HEK293 (cell line): ENCODE measurements at regions not wholly inside any gene's neighbourhood (a gene's known extent, or its start where the extent isn't known, plus 50 kb on each side); places are given as distances from the start of the nearest gene placed in this dataset.

Source experiments
- CTCF ChIA-PET: fragments of 350-600 bp; formaldehyde crosslinking; extraction: SDS; loops from one replicate; lab custom pipeline; 2021; ENCODE audit warnings: antibody characterized with exemption; lab: Yijun Ruan, JAX
- POLR2A ChIA-PET: fragments of 300-600 bp; formaldehyde crosslinking; extraction: SDS; loops from one replicate; lab custom pipeline; 2020; ENCODE audit warnings: antibody characterized with exemption, inconsistent platforms; lab: Yijun Ruan, JAX
- H3K27ac ChIP-seq: fragments of 200-500 bp; sonication (Bioruptor generic); 2 replicates; pipeline ENCODE4 v1.5.1; 2014; ENCODE audit warnings: low read depth, low read length, control low read depth, inconsistent platforms; ENCODE audit errors: extremely low read depth
- H3K36me3 ChIP-seq, 2 experiments: fragments of 200-500 bp in 1 of 2; sonication (Bioruptor generic) in 1 of 2; 1 replicate in 1 of 2; 2 replicates in 1 of 2; pipeline ENCODE4 v1.5.1; 2014 to 2017; ENCODE audit warnings: inconsistent platforms in 2 of 2, low read length in 2 of 2; ENCODE audit not compliant: control insufficient read depth in 2 of 2, insufficient read depth in 1 of 2
- H3K4me1 ChIP-seq: fragments of 200-500 bp; sonication (Bioruptor generic); 2 replicates; pipeline ENCODE4 v1.5.1; 2014; ENCODE audit warnings: mild to moderate bottlenecking, low read length, inconsistent platforms; ENCODE audit not compliant: control insufficient read depth, insufficient read depth
- H3K4me3 ChIP-seq: 2 replicates; pipeline ENCODE4 v1.5.1; 2011; ENCODE audit warnings: low read depth, mild to moderate bottlenecking, control low read depth, low read length, moderate library complexity
- H3K9me3 ChIP-seq: fragments of 200-500 bp; sonication (Bioruptor generic); 2 replicates; pipeline ENCODE4 v1.5.1; 2014; ENCODE audit warnings: low read depth, low read length, inconsistent platforms; ENCODE audit not compliant: control insufficient read depth, insufficient read depth
- IKZF3 ChIP-seq: fragments of 450-650 bp; IDR thresholded peaks from 2 replicates; pipeline ENCODE4 v1.5.0; 2018; ENCODE audit warnings: missing biosample characterization, mild to moderate bottlenecking, missing genetic modification characterization, moderate library complexity
- INSM2 ChIP-seq: fragments of 450-650 bp; formaldehyde crosslinking; IDR thresholded peaks from 2 replicates; pipeline ENCODE4 v1.5.1; 2016; ENCODE audit warnings: missing biosample characterization, missing genetic modification characterization
- KLF1 ChIP-seq: fragments of 450-650 bp; formaldehyde crosslinking; IDR thresholded peaks from 2 replicates; pipeline ENCODE4 v1.5.1; 2016; ENCODE audit warnings: missing biosample characterization, missing genetic modification characterization
- PBX3 ChIP-seq: sonication (generic); formaldehyde crosslinking; IDR thresholded peaks from 2 replicates; pipeline ENCODE4 v1.8.1; 2022; ENCODE audit warnings: mild to moderate bottlenecking, moderate library complexity, missing genetic modification reagents
- PRDM4 ChIP-seq: fragments of 450-650 bp; formaldehyde crosslinking; IDR thresholded peaks from 2 replicates; pipeline ENCODE4 v1.5.1; 2017; ENCODE audit warnings: missing biosample characterization, missing genetic modification characterization
- REPIN1 ChIP-seq: fragments of 450-650 bp; formaldehyde crosslinking; IDR thresholded peaks from 2 replicates; pipeline ENCODE4 v1.5.1; 2017; ENCODE audit warnings: missing biosample characterization, missing genetic modification characterization, low read depth
- YY2 ChIP-seq: fragments of 450-650 bp; formaldehyde crosslinking; IDR thresholded peaks from 2 replicates; pipeline ENCODE4 v1.5.1; 2016; ENCODE audit warnings: missing biosample characterization, missing genetic modification characterization
- ZFHX2 ChIP-seq: fragments of 450-650 bp; formaldehyde crosslinking; conservative IDR thresholded peaks from 2 replicates; pipeline ENCODE4 v1.5.1; 2016; ENCODE audit warnings: missing biosample characterization, missing genetic modification characterization
- ZFP37 ChIP-seq: fragments of 450-650 bp; formaldehyde crosslinking; IDR thresholded peaks from 2 replicates; pipeline ENCODE4 v1.5.1; 2016; ENCODE audit warnings: missing biosample characterization, missing genetic modification characterization
- ZNF10 ChIP-seq: fragments of 450-650 bp; formaldehyde crosslinking; IDR thresholded peaks from 2 replicates; pipeline ENCODE4 v1.5.1; 2017; ENCODE audit warnings: missing biosample characterization, missing genetic modification characterization
- ZNF121 ChIP-seq: fragments of 450-650 bp; formaldehyde crosslinking; IDR thresholded peaks from 2 replicates; pipeline ENCODE4 v1.5.1; 2016; ENCODE audit warnings: missing biosample characterization, missing genetic modification characterization
- ZNF175 ChIP-seq: fragments of 450-650 bp; formaldehyde crosslinking; IDR thresholded peaks from 2 replicates; pipeline ENCODE4 v1.5.1; 2016; ENCODE audit warnings: missing biosample characterization, missing genetic modification characterization
- ZNF24 ChIP-seq: fragments of 450-650 bp; formaldehyde crosslinking; IDR thresholded peaks from 2 replicates; pipeline ENCODE4 v1.5.1; 2016; ENCODE audit warnings: missing biosample characterization, missing genetic modification characterization
- ZNF280D ChIP-seq: fragments of 450-650 bp; formaldehyde crosslinking; IDR thresholded peaks from 2 replicates; pipeline ENCODE4 v1.5.1; 2016; ENCODE audit warnings: missing biosample characterization, missing genetic modification characterization
- ZNF335 ChIP-seq: fragments of 450-650 bp; formaldehyde crosslinking; conservative IDR thresholded peaks from 2 replicates; pipeline ENCODE4 v1.5.1; 2016; ENCODE audit warnings: missing biosample characterization, missing genetic modification characterization
- ZNF404 ChIP-seq: fragments of 450-650 bp; formaldehyde crosslinking; IDR thresholded peaks from 2 replicates; pipeline ENCODE4 v1.5.1; 2017; ENCODE audit warnings: missing biosample characterization, missing genetic modification characterization
- ZNF423 ChIP-seq: fragments of 450-650 bp; formaldehyde crosslinking; IDR thresholded peaks from 2 replicates; pipeline ENCODE4 v1.5.1; 2016; ENCODE audit warnings: missing biosample characterization, missing genetic modification characterization
- ZNF48 ChIP-seq: fragments of 450-650 bp; formaldehyde crosslinking; IDR thresholded peaks from 2 replicates; pipeline ENCODE4 v1.5.1; 2016; ENCODE audit warnings: missing biosample characterization, missing genetic modification characterization
- ZNF514 ChIP-seq: fragments of 450-650 bp; formaldehyde crosslinking; IDR thresholded peaks from 2 replicates; pipeline ENCODE4 v1.5.1; 2016; ENCODE audit warnings: missing biosample characterization, missing genetic modification characterization
- ZNF530 ChIP-seq: fragments of 450-650 bp; formaldehyde crosslinking; IDR thresholded peaks from 2 replicates; pipeline ENCODE4 v1.5.1; 2016; ENCODE audit warnings: low read depth, missing biosample characterization, missing genetic modification characterization
- ZNF549 ChIP-seq: fragments of 450-650 bp; IDR thresholded peaks from 2 replicates; pipeline ENCODE4 v1.5.1; 2018; ENCODE audit warnings: missing biosample characterization, missing genetic modification characterization, mild to moderate bottlenecking, inconsistent platforms, moderate library complexity
- ZNF560 ChIP-seq: fragments of 450-650 bp; formaldehyde crosslinking; IDR thresholded peaks from 2 replicates; pipeline ENCODE4 v1.5.1; 2017; ENCODE audit warnings: missing biosample characterization, missing genetic modification characterization, borderline replicate concordance
- ZNF623 ChIP-seq: fragments of 450-650 bp; formaldehyde crosslinking; IDR thresholded peaks from 2 replicates; pipeline ENCODE4 v1.5.1; 2016; ENCODE audit warnings: missing biosample characterization, missing genetic modification characterization
- ZNF830 ChIP-seq: fragments of 450-650 bp; IDR thresholded peaks from 2 replicates; pipeline ENCODE4 v1.5.0; 2018; ENCODE audit warnings: missing biosample characterization, missing genetic modification characterization, low read depth, mild to moderate bottlenecking, moderate library complexity
- ZNF837 ChIP-seq: fragments of 450-650 bp; formaldehyde crosslinking; IDR thresholded peaks from 2 replicates; pipeline ENCODE4 v1.5.1; 2016; ENCODE audit warnings: missing biosample characterization, missing genetic modification characterization

- no peak for TF ChIP-seq ZNF24 (tag by site-specific recombination)
- TF ChIP-seq ZNF549 (tag by site-specific recombination), result no peak
- no peak for TF ChIP-seq PRDM4 (tag by site-specific recombination)
- no peak for TF ChIP-seq IKZF3
- TF ChIP-seq ZNF514, result no peak
- no peak overlapping the region for H3K4me3 ChIP-seq
- ChIA-PET CTCF (no interaction called here), POLR2A (no interaction called here)
- H3K27ac ChIP-seq, result no peak overlapping the region
- H3K4me1 ChIP-seq, result no peaks in the 10 kb centered on the region
- H3K9me3 ChIP-seq, result no peaks in the 10 kb centered on the region
- no peaks in the 10 kb centered on the region for H3K36me3 ChIP-seq
Observed at GRCh38 chr3:68121287-68121686, 466.9 kb upstream of the SUCLG2 start.

GRCh38 chr3:68116580-68116979 is 462.2 kb upstream of the SUCLG2 start:
- Histone ChIP-seq H3K9me3 (no peaks in the 10 kb centered on the region), H3K4me3 (no peak overlapping the region), H3K4me1 (no peaks in the 10 kb centered on the region), H3K27ac (no peak overlapping the region), H3K36me3 (no peaks in the 10 kb centered on the region)
- ChIA-PET CTCF (no interaction called here), POLR2A (no interaction called here)
- TF ChIP-seq ZNF830 (tag by site-specific recombination), result no peak
- no peak for TF ChIP-seq ZNF423 (tag by site-specific recombination)
- TF ChIP-seq ZNF530 (tag by site-specific recombination), result no peak
- TF ChIP-seq PBX3 (CRISPR knock-in tag), result no peak
- TF ChIP-seq ZNF175 (tag by site-specific recombination), result no peak
- no peak for TF ChIP-seq ZNF280D (tag by site-specific recombination)
- no peak for TF ChIP-seq ZNF48 (tag by site-specific recombination)
- no peak for TF ChIP-seq KLF1
- TF ChIP-seq ZFP37 (tag by site-specific recombination), result no peak
- TF ChIP-seq ZFHX2, result no peak

GRCh38 chr3:68103811-68104210 is 449.4 kb upstream of the SUCLG2 start:
- POLR2A ChIA-PET, result no interaction called here
- H3K27ac ChIP-seq, result no peak overlapping the region
- H3K4me1 ChIP-seq, result no peaks in the 10 kb centered on the region
- H3K36me3 ChIP-seq, result no peaks in the 10 kb centered on the region
- H3K9me3 ChIP-seq, result no peaks in the 10 kb centered on the region
- CTCF ChIA-PET, result no interaction called here
- H3K4me3 ChIP-seq, result no peak overlapping the region
- no peak for TF ChIP-seq ZNF404
- no peak for TF ChIP-seq ZNF560 (tag by site-specific recombination)
- TF ChIP-seq ZNF121, result no peak
- TF ChIP-seq ZNF10 (tag by site-specific recombination), result no peak
- no peak for TF ChIP-seq YY2 (tag by site-specific recombination)
- TF ChIP-seq ZNF335, result no peak
- TF ChIP-seq ZFHX2, result no peak
- TF ChIP-seq INSM2, result no peak
- no peak for TF ChIP-seq ZNF837 (tag by site-specific recombination)
- no peak for TF ChIP-seq ZNF623
- no peak for TF ChIP-seq REPIN1
